PC-9 (cell line): ENCODE measurements at regions not wholly inside any gene's neighbourhood (a gene's known extent, or its start where the extent isn't known, plus 50 kb on each side); places are given as distances from the start of the nearest gene placed in this dataset.

Source experiments
- BruUV-seq: library from RNA; stranded (reverse); fragments of 400-500 nt; replicated peaks from 2 replicates; lab custom pipeline; 2021; lab: Mats Ljungman, UMichigan
- CTCF ChIA-PET: fragments of 300-600 bp; sonication (Branson Sonifier 250); formaldehyde crosslinking; loops from one replicate; lab custom pipeline; 2022; ENCODE audit warnings: antibody characterized with exemption; lab: Charles Lee
- POLR2A ChIA-PET: fragments of 300-600 bp; sonication (Branson Sonifier 250); formaldehyde crosslinking; loops from one replicate; lab custom pipeline; 2022; ENCODE audit warnings: antibody characterized with exemption; ENCODE audit not compliant: unreplicated experiment; lab: Charles Lee
- DNase-seq, 2 experiments: peaks; one replicate each; pipeline versions ENCODE4 v3.0.0 to v3.0.0-alpha.2; 2015 to 2022; ENCODE audit warnings: mixed read lengths in 1 of 2
- H2AFZ ChIP-seq: fragments of 200-600 bp; sonication (generic); 2 replicates; pipeline ENCODE4 v1.8.1; 2017; ENCODE audit warnings: antibody characterized with exemption
- H3F3A ChIP-seq: fragments of 200-600 bp; sonication (generic); 2 replicates; pipeline ENCODE4 v1.8.1; 2017; ENCODE audit warnings: antibody characterized with exemption, mild to moderate bottlenecking, low read depth; ENCODE audit not compliant: insufficient read depth
- H3K27ac ChIP-seq: fragments of 200-600 bp; sonication (generic); 2 replicates; pipeline ENCODE4 v1.6.1; 2016; ENCODE audit warnings: mixed run types
- H3K27me3 ChIP-seq: fragments of 200-600 bp; sonication (generic); 2 replicates; pipeline ENCODE4 v1.6.1; 2016; ENCODE audit warnings: low read depth, mixed run types; ENCODE audit not compliant: insufficient read depth
- H3K36me3 ChIP-seq: fragments of 200-600 bp; sonication (generic); 2 replicates; pipeline ENCODE4 v1.6.1; 2016; ENCODE audit warnings: low read depth, mixed run types
- H3K4me1 ChIP-seq: fragments of 200-600 bp; sonication (generic); replicated peaks from 2 replicates; pipeline ENCODE4 v1.6.1; 2016; ENCODE audit warnings: mixed run types; ENCODE audit not compliant: insufficient read depth
- H3K4me2 ChIP-seq: fragments of 200-600 bp; sonication (generic); 2 replicates; pipeline ENCODE4 v1.6.1; 2017; ENCODE audit warnings: mixed run types
- H3K4me3 ChIP-seq: fragments of 200-600 bp; sonication (generic); 2 replicates; pipeline ENCODE4 v1.6.1; 2016; ENCODE audit warnings: mixed run types
- H3K79me2 ChIP-seq: fragments of 200-600 bp; sonication (generic); 2 replicates; pipeline ENCODE4 v1.6.1; 2017; ENCODE audit warnings: low read depth, mixed run types
- H3K9me2 ChIP-seq: fragments of 200-600 bp; sonication (generic); 2 replicates; pipeline ENCODE4 v1.8.1; 2017; ENCODE audit warnings: mild to moderate bottlenecking; ENCODE audit not compliant: insufficient read depth
- H3K9me3 ChIP-seq: fragments of 200-600 bp; sonication (generic); 2 replicates; pipeline ENCODE4 v1.8.1; 2016; ENCODE audit warnings: low read depth; ENCODE audit not compliant: insufficient read depth
- H4K20me1 ChIP-seq: fragments of 200-600 bp; sonication (generic); 2 replicates; pipeline ENCODE4 v1.8.1; 2017; ENCODE audit not compliant: insufficient read depth
- EZH2 ChIP-seq: fragments of 200-600 bp; sonication (generic); IDR thresholded peaks from 2 replicates; pipeline ENCODE4 v1.8.0; 2017; ENCODE audit warnings: antibody characterized with exemption, low read depth
- intact Hi-C: fragments of 100-400 bp; cut with micrococcal nuclease; formaldehyde crosslinking; loops from one replicate; pipeline ENCODE4 v1.10.0; 2022; ENCODE audit not compliant: unreplicated experiment
- TF ChIP-seq, protein P1 (sequence below): fragments of 200-600 bp; sonication (generic); conservative IDR thresholded peaks from 2 replicates; pipeline ENCODE4 v1.6.1; 2017; ENCODE audit warnings: mixed run types, antibody characterized with exemption, mild to moderate bottlenecking, moderate library complexity

DNA sequence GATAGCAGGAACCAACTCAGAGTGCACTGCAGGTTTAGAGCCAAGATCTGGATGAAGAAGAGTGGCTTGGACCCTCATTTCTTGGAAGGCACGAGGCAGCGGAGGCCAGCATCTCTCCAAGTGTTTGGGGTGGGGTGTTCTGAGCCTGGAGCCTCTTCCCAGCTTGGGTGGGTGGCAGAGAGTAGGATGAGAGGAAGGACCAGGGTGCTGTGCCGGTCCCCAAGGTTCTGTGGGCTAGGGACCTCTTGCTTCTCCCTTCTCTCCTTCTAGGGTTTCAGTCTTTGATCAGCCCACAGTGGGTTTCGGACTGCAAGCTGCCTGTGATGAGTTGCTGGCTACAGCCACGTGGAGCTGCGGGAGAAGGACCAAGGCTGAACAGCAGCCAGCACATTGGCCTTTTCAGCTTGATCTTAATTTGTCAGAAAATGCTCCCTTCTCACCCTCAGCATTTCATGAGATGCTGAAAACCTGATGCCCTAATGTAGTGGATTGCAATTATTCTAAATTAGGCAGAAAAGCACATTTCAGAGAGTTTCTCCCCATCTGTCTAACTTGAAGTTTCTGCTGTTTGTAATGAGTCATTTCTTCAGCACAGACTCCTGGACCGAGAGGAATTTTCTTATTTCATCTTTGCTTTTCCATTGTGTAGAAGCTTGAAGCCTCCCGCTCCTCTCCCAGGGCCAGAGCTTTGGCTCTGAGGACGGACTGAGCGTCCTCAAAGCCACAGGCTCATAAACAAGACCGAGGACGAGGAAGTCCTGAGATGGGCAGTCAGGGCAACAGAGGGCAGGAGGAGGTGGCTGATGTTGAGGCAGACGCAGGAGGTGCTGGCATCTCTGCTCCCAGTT lies 99.1 kb upstream of the HDAC4 start:
- TF ChIP-seq EZH2, result no peak
- TF ChIP-seq, protein P1, sequence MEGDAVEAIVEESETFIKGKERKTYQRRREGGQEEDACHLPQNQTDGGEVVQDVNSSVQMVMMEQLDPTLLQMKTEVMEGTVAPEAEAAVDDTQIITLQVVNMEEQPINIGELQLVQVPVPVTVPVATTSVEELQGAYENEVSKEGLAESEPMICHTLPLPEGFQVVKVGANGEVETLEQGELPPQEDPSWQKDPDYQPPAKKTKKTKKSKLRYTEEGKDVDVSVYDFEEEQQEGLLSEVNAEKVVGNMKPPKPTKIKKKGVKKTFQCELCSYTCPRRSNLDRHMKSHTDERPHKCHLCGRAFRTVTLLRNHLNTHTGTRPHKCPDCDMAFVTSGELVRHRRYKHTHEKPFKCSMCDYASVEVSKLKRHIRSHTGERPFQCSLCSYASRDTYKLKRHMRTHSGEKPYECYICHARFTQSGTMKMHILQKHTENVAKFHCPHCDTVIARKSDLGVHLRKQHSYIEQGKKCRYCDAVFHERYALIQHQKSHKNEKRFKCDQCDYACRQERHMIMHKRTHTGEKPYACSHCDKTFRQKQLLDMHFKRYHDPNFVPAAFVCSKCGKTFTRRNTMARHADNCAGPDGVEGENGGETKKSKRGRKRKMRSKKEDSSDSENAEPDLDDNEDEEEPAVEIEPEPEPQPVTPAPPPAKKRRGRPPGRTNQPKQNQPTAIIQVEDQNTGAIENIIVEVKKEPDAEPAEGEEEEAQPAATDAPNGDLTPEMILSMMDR, result no peak

DNA sequence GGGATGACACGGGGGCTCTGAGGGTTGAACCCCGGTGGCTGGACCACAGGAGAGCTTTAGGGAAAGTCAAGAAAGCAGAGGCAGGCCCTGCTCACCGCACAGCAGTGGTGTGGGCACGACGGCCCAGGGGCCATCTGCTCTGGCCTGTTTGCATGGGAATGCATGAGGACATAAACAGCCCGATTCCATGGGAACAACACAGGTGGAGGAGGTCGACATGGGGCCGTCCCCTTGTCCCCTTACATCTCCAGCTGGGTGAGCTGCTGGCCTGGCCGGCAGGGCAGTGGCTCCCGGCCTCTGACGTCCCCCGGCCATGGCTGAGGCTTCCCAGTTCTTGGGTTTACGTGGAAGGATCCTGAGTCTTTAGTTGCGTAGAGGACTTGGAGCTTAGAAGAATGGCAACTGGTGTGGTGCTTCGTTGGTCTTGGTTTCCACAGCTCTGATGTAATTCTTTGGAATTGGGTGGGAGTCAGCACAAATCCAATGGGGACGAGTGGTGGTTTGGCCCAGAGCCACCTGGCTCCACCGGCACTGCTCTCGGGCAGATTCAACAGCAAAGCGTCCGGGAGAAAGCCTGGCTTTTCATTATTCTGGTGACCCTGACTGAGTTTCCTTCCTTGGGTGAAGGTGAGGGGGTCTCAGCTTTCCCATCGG lies 98.3 kb upstream of the HDAC4 start:
- Histone ChIP-seq H3K79me2 (no peaks in the 10 kb centered on the region), H3K4me2 (no peak overlapping the region), H4K20me1 (no peaks in the 10 kb centered on the region), H3K36me3 (no peaks in the 10 kb centered on the region), H3K27ac (no peak overlapping the region), H3K4me1 (no peaks in the 10 kb centered on the region), H2AFZ (no peak overlapping the region), H3F3A (no peaks in the 10 kb centered on the region), H3K9me2 (no peaks in the 10 kb centered on the region), H3K27me3 (peaks cover 100% of the 10 kb centered on the region), H3K4me3 (no peak overlapping the region), H3K9me3 (no peaks in the 10 kb centered on the region; the same call in 1 of the 2 replicates)
- intact Hi-C loops, result no loop called here
- TF ChIP-seq, protein P1, result no peak
- TF ChIP-seq EZH2, result no peak
- DNase-seq, result no peak
- BruUV-seq, result no TSS peak
- CTCF ChIA-PET, result no interaction called here
- POLR2A ChIA-PET, result no interaction called here

More for the DNA sequence above, 99.1 kb upstream of the HDAC4 start:
- Histone ChIP-seq H2AFZ (no peak overlapping the region), H3K4me3 (no peak overlapping the region), H3K27me3 (peaks cover 100% of the 10 kb centered on the region), H3K9me2 (no peaks in the 10 kb centered on the region), H3K9me3 (no peaks in the 10 kb centered on the region; the same call in 1 of the 2 replicates), H3K4me2 (no peak overlapping the region), H3K27ac (no peak overlapping the region), H3K4me1 (no peaks in the 10 kb centered on the region), H3K79me2 (no peaks in the 10 kb centered on the region), H4K20me1 (no peaks in the 10 kb centered on the region), H3K36me3 (no peaks in the 10 kb centered on the region), H3F3A (no peaks in the 10 kb centered on the region)
- intact Hi-C loops, result no loop called here
- no peak for DNase-seq
- ChIA-PET POLR2A (no interaction called here), CTCF (no interaction called here)
- BruUV-seq, result no TSS peak

DNA sequence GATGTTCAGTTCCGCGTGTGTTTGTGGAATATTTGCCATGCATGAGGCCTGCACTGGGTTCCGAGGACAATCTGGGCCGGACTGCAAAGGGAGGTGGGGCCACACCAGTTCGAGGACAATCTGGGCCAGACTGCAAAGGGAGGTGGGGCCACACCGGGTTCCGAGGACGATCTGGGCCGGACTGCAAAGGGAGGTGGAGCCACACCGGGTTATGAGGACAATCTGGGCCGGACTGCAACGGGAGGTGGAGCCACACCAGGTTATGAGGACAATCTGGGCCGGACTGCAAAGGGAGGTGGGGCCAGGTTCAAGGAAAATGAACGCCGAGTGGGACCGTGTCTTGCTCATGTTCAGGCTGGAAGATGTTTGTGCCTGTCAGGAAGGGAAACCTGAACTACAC lies 97.8 kb upstream of the HDAC4 start:
- no TSS peak for BruUV-seq
- Histone ChIP-seq H3K9me3 (no peaks in the 10 kb centered on the region; the same call in 1 of the 2 replicates), H2AFZ (no peak overlapping the region), H3K4me2 (no peak overlapping the region), H3K27ac (no peak overlapping the region), H3K79me2 (no peaks in the 10 kb centered on the region), H3K36me3 (no peaks in the 10 kb centered on the region), H3K4me3 (no peak overlapping the region), H4K20me1 (no peaks in the 10 kb centered on the region), H3K4me1 (no peaks in the 10 kb centered on the region), H3K27me3 (peaks cover 100% of the 10 kb centered on the region), H3K9me2 (no peaks in the 10 kb centered on the region), H3F3A (no peaks in the 10 kb centered on the region)
- intact Hi-C loops, result no loop called here
- ChIA-PET POLR2A (no interaction called here), CTCF (no interaction called here)
- TF ChIP-seq EZH2, result no peak
- TF ChIP-seq, protein P1, result no peak
- DNase-seq, result no peak
